ENCODE measurements at regions not wholly inside any gene's neighbourhood (a gene's known extent, or its start where the extent isn't known, plus 50 kb on each side); places are given as distances from the start of the nearest gene placed in this dataset.

GRCh38 chr21:27703791-27704190, 736.9 kb upstream of the ADAMTS5 start:
- Histone ChIP-seq H3K4me2 (ENCODE audit: low read length, poor library complexity, severe bottlenecking) (no peak overlapping the region), H3K14ac (ENCODE audit: low read length in 2 of 2) (no peak overlapping the region), H3K27me3 (ENCODE audit: control insufficient read depth in 1 of 2, insufficient read depth in 1 of 2, low read length in 2 of 2) (no peaks in the 10 kb centered on the region), H4K8ac (ENCODE audit: low read length) (no peak overlapping the region), H2AFZ (ENCODE audit: low read depth, low read length) (no peak overlapping the region), H3K4me1 (ENCODE audit: control insufficient read depth, insufficient read depth, low read depth, low read length) (no peaks in the 10 kb centered on the region), H3K4ac (ENCODE audit: low read depth in 1 of 2, low read length in 2 of 2) (no peak overlapping the region), H2BK120ac (ENCODE audit: low read depth, low read length) (no peak overlapping the region), H2BK12ac (ENCODE audit: low read length in 2 of 2) (no peak overlapping the region), H2BK5ac (ENCODE audit: low read depth, low read length, poor library complexity, severe bottlenecking) (no peak overlapping the region), H2AK5ac (ENCODE audit: low read length, severe bottlenecking) (no peak overlapping the region), H3K9me3 (ENCODE audit: control insufficient read depth, low read length) (peaks cover 5% of the 10 kb centered on the region), H3K18ac (ENCODE audit: low read depth in 1 of 2, low read length in 2 of 2) (no peak overlapping the region), H3K27ac (ENCODE audit: low read length, poor library complexity, severe bottlenecking) (no peak overlapping the region), H4K91ac (ENCODE audit: low read length) (no peak overlapping the region), H3K4me3 (ENCODE audit: insufficient read depth in 1 of 2, low read depth in 1 of 2, low read length in 2 of 2) (no peak overlapping the region), H3K9ac (ENCODE audit: low read length) (no peak overlapping the region), H3K23ac (ENCODE audit: low read length in 2 of 2) (no peak overlapping the region), H3K36me3 (ENCODE audit: control insufficient read depth in 1 of 2, insufficient read depth in 2 of 2, low read depth in 1 of 2, low read length in 2 of 2) (no peaks in the 10 kb centered on the region), H3K79me1 (replicated peaks; ENCODE audit: low read length, poor library complexity, severe bottlenecking) (no peaks in the 10 kb centered on the region), H2BK15ac (ENCODE audit: low read depth, poor library complexity, severe bottlenecking) (no peak overlapping the region)
- WGBS, result 91% methylated on average over 4 of the region's 4 CpGs
- no peak for DNase-seq

DNA sequence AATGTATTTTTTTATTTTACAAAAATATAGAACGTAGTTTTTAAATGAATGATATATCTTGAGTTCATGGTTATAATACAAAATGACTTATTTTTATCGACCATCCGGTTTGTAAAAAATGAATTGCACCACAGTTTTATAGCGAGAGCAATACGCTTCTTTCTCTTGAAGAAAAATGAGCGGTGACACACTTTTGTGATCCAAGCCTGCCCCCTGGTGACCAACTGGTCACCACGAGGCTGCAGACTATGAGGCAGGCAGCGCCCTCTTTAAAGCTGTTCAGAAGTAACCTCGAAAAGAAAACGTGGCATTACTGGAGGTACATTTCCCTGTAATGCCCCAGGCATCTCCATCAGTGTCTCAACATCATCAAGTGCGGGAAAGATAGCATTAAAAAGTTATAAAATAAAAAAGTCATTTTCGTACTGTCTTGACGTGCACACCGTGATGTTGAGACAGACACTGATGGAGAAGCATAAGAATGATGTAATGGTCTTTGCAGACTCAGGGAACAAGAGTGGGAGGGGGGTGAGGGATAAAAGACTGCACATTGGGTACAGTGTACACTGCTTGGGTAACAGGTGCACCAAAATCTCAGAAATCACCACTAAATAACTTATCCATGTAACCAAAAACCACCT, 734.2 kb upstream of the ADAMTS5 start:
- H3K4me1 ChIP-seq (ENCODE audit: control insufficient read depth, insufficient read depth, low read depth, low read length), result no peaks in the 10 kb centered on the region
- no peaks in the 10 kb centered on the region for H3K27me3 ChIP-seq (ENCODE audit: control insufficient read depth in 1 of 2, insufficient read depth in 1 of 2, low read length in 2 of 2)
- no peak overlapping the region for H3K4me3 ChIP-seq (ENCODE audit: insufficient read depth in 1 of 2, low read depth in 1 of 2, low read length in 2 of 2)
- H2BK12ac ChIP-seq (ENCODE audit: low read length in 2 of 2), result no peak overlapping the region
- no peak overlapping the region for H4K8ac ChIP-seq (ENCODE audit: low read length)
- no peak overlapping the region for H2BK15ac ChIP-seq (ENCODE audit: low read depth, poor library complexity, severe bottlenecking)
- H3K27ac ChIP-seq (ENCODE audit: low read length, poor library complexity, severe bottlenecking), result no peak overlapping the region
- H3K14ac ChIP-seq (ENCODE audit: low read length in 2 of 2), result no peak overlapping the region
- H3K9ac ChIP-seq (ENCODE audit: low read length), result peak overlapping the region; percentile 74
- no peak overlapping the region for H2AFZ ChIP-seq (ENCODE audit: low read depth, low read length)
- no peaks in the 10 kb centered on the region for H3K79me1 ChIP-seq (replicated peaks; ENCODE audit: low read length, poor library complexity, severe bottlenecking)
- 16% methylated on average over 12 of the region's 14 CpGs for WGBS
- no peak overlapping the region for H3K18ac ChIP-seq (ENCODE audit: low read depth in 1 of 2, low read length in 2 of 2)
- no peaks in the 10 kb centered on the region for H3K36me3 ChIP-seq (ENCODE audit: control insufficient read depth in 1 of 2, insufficient read depth in 2 of 2, low read depth in 1 of 2, low read length in 2 of 2)
- H4K91ac ChIP-seq (ENCODE audit: low read length), result no peak overlapping the region
- DNase-seq, result peak; percentile 81
- no peak overlapping the region for H3K4ac ChIP-seq (ENCODE audit: low read depth in 1 of 2, low read length in 2 of 2)
- H3K9me3 ChIP-seq (ENCODE audit: control insufficient read depth, low read length), result no peaks in the 10 kb centered on the region
- no peak overlapping the region for H3K4me2 ChIP-seq (ENCODE audit: low read length, poor library complexity, severe bottlenecking)
- H2BK120ac ChIP-seq (ENCODE audit: low read depth, low read length), result no peak overlapping the region
- no peak overlapping the region for H2BK5ac ChIP-seq (ENCODE audit: low read depth, low read length, poor library complexity, severe bottlenecking)
- no peak overlapping the region for H3K23ac ChIP-seq (ENCODE audit: low read length in 2 of 2)
- no peak overlapping the region for H2AK5ac ChIP-seq (ENCODE audit: low read length, severe bottlenecking)

DNA sequence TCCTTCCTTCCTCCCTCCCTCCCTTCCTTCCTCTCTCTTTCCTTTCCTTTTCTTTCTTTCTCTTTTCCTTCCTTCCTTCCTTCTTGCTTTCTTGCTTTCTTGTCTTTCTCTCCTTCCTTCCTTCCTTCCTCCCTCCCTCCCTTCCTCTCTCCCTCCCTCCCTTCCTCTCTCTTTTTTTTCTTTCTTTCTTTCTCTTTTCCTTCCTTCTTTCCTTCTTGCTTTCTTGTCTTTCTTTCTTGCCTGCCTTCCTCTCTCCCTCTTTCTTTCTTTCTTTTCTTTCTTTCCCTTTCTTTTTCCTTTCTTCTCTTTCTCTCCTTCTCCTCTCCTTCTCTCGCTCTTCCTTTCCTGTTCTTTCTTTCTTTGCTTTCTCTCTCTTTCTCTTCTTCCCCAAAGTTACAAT, 728.4 kb upstream of the ADAMTS5 start:
- Histone ChIP-seq H3K4ac (ENCODE audit: low read depth in 1 of 2, low read length in 2 of 2) (no peak overlapping the region), H3K4me3 (ENCODE audit: insufficient read depth in 1 of 2, low read depth in 1 of 2, low read length in 2 of 2) (no peak overlapping the region), H2BK12ac (ENCODE audit: low read length in 2 of 2) (no peak overlapping the region), H2AK5ac (ENCODE audit: low read length, severe bottlenecking) (no peak overlapping the region), H3K36me3 (ENCODE audit: control insufficient read depth in 1 of 2, insufficient read depth in 2 of 2, low read depth in 1 of 2, low read length in 2 of 2) (no peaks in the 10 kb centered on the region), H3K18ac (ENCODE audit: low read depth in 1 of 2, low read length in 2 of 2) (no peak overlapping the region), H4K91ac (ENCODE audit: low read length) (no peak overlapping the region), H2BK15ac (ENCODE audit: low read depth, poor library complexity, severe bottlenecking) (no peak overlapping the region), H3K23ac (ENCODE audit: low read length in 2 of 2) (no peak overlapping the region), H2BK5ac (ENCODE audit: low read depth, low read length, poor library complexity, severe bottlenecking) (no peak overlapping the region), H3K4me2 (ENCODE audit: low read length, poor library complexity, severe bottlenecking) (no peak overlapping the region), H3K4me1 (ENCODE audit: control insufficient read depth, insufficient read depth, low read depth, low read length) (no peaks in the 10 kb centered on the region), H3K14ac (ENCODE audit: low read length in 2 of 2) (no peak overlapping the region), H3K27ac (ENCODE audit: low read length, poor library complexity, severe bottlenecking) (no peak overlapping the region), H3K9me3 (ENCODE audit: control insufficient read depth, low read length) (no peaks in the 10 kb centered on the region), H2BK120ac (ENCODE audit: low read depth, low read length) (no peak overlapping the region), H3K79me1 (replicated peaks; ENCODE audit: low read length, poor library complexity, severe bottlenecking) (no peaks in the 10 kb centered on the region), H4K8ac (ENCODE audit: low read length) (no peak overlapping the region), H3K27me3 (ENCODE audit: control insufficient read depth in 1 of 2, insufficient read depth in 1 of 2, low read length in 2 of 2) (no peaks in the 10 kb centered on the region), H3K9ac (ENCODE audit: low read length) (no peak overlapping the region), H2AFZ (ENCODE audit: low read depth, low read length) (no peak overlapping the region)
- no peak for DNase-seq
- WGBS, result 93% methylated on average over 1 of the region's 1 CpG

DNA sequence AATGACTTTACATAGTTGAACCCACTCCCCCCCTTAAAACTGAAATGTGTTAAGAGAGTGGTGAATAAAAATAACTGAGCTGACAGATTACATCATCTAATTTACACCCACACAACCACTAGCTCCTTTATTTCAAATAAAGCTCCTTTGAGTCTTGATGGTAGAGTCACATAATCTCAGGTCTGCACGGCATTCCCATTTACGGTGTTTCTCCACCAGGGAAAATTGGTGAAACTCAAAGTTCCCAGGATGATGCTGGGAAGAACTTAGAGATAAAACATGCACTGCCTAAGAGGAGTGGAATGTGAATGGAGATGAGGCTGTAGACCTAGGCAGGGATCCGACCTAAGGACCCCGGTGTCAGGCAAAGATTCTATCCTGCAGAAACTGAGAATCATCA, 727.8 kb upstream of the ADAMTS5 start:
- peaks cover under 1% of the 10 kb centered on the region for H3K9me3 ChIP-seq (ENCODE audit: control insufficient read depth, low read length)
- no peaks in the 10 kb centered on the region for H3K4me1 ChIP-seq (ENCODE audit: control insufficient read depth, insufficient read depth, low read depth, low read length)
- H2BK120ac ChIP-seq (ENCODE audit: low read depth, low read length), result no peak overlapping the region
- H3K36me3 ChIP-seq (ENCODE audit: control insufficient read depth in 1 of 2, insufficient read depth in 2 of 2, low read depth in 1 of 2, low read length in 2 of 2), result no peaks in the 10 kb centered on the region
- no peak overlapping the region for H2BK15ac ChIP-seq (ENCODE audit: low read depth, poor library complexity, severe bottlenecking)
- no peak overlapping the region for H3K4me2 ChIP-seq (ENCODE audit: low read length, poor library complexity, severe bottlenecking)
- no peak overlapping the region for H2AFZ ChIP-seq (ENCODE audit: low read depth, low read length)
- no peak overlapping the region for H3K14ac ChIP-seq (ENCODE audit: low read length in 2 of 2)
- H3K18ac ChIP-seq (ENCODE audit: low read depth in 1 of 2, low read length in 2 of 2), result no peak overlapping the region
- no peak overlapping the region for H3K9ac ChIP-seq (ENCODE audit: low read length)
- no peak overlapping the region for H2BK12ac ChIP-seq (ENCODE audit: low read length in 2 of 2)
- no peak overlapping the region for H3K4me3 ChIP-seq (ENCODE audit: insufficient read depth in 1 of 2, low read depth in 1 of 2, low read length in 2 of 2)
- 68% methylated on average over 4 of the region's 4 CpGs for WGBS
- H3K27me3 ChIP-seq (ENCODE audit: control insufficient read depth in 1 of 2, insufficient read depth in 1 of 2, low read length in 2 of 2), result no peaks in the 10 kb centered on the region
- no peak for DNase-seq
- H3K4ac ChIP-seq (ENCODE audit: low read depth in 1 of 2, low read length in 2 of 2), result no peak overlapping the region
- H4K91ac ChIP-seq (ENCODE audit: low read length), result no peak overlapping the region
- no peak overlapping the region for H3K27ac ChIP-seq (ENCODE audit: low read length, poor library complexity, severe bottlenecking)
- no peaks in the 10 kb centered on the region for H3K79me1 ChIP-seq (replicated peaks; ENCODE audit: low read length, poor library complexity, severe bottlenecking)
- no peak overlapping the region for H3K23ac ChIP-seq (ENCODE audit: low read length in 2 of 2)
- no peak overlapping the region for H4K8ac ChIP-seq (ENCODE audit: low read length)
- H2BK5ac ChIP-seq (ENCODE audit: low read depth, low read length, poor library complexity, severe bottlenecking), result peak overlapping the region; percentile 24
- H2AK5ac ChIP-seq (ENCODE audit: low read length, severe bottlenecking), result peak overlapping the region; percentile 35
